DND-41 (cell line): ENCODE measurements at regions not wholly inside any gene's neighbourhood (a gene's known extent, or its start where the extent isn't known, plus 50 kb on each side); places are given as distances from the start of the nearest gene placed in this dataset.

Experiments
- ATAC-seq: fragments of 200-7000 bp; cut with Tn5 transposase; 3 replicates; pipeline ENCODE4 v1.9.1; 2021; ENCODE audit warnings: low read depth; ENCODE audit not compliant: insufficient read depth
- DNase-seq: peaks from one replicate; pipeline ENCODE4 v3.0.0-alpha.2; 2020
- H2AFZ ChIP-seq: 2 replicates; pipeline ENCODE4 v1.6.0; 2012; ENCODE audit warnings: low read depth, low read length
- H3K27ac ChIP-seq: 2 replicates; pipeline ENCODE4 v1.5.1; 2012; ENCODE audit warnings: low read length, inconsistent platforms
- H3K27me3 ChIP-seq: fragments of 200-600 bp; sonication (generic); 2 replicates; pipeline ENCODE4 v1.6.0; 2012; ENCODE audit warnings: low read length, mild to moderate bottlenecking, inconsistent platforms; ENCODE audit not compliant: insufficient read depth, poor library complexity
- H3K36me3 ChIP-seq: 2 replicates; pipeline ENCODE4 v1.5.1; 2012; ENCODE audit warnings: low read length, inconsistent platforms; ENCODE audit not compliant: insufficient read depth
- H3K4me1 ChIP-seq: 2 replicates; pipeline ENCODE4 v1.5.1; 2012; ENCODE audit warnings: mild to moderate bottlenecking, low read length; ENCODE audit not compliant: insufficient read depth
- H3K4me2 ChIP-seq: 2 replicates; pipeline ENCODE4 v1.6.0; 2012; ENCODE audit warnings: mild to moderate bottlenecking, moderate library complexity, low read length, inconsistent platforms; ENCODE audit not compliant: insufficient read depth
- H3K4me3 ChIP-seq, 2 experiments: fragments of 200-600 bp in 1 of 2; shearing (Covaris generic) in 1 of 2; 2 replicates each; pipeline ENCODE4 v1.5.1; 2012 to 2016; ENCODE audit warnings: inconsistent platforms in 2 of 2, low read length in 2 of 2, mild to moderate bottlenecking in 2 of 2, low read depth in 1 of 2, moderate library complexity in 1 of 2
- H3K79me2 ChIP-seq: 2 replicates; pipeline ENCODE4 v1.6.0; 2012; ENCODE audit warnings: low read length, inconsistent platforms; ENCODE audit not compliant: insufficient read depth
- H3K9ac ChIP-seq: 2 replicates; pipeline ENCODE4 v1.6.0; 2012; ENCODE audit warnings: low read depth, mild to moderate bottlenecking, inconsistent platforms, low read length, moderate library complexity
- H3K9me3 ChIP-seq: 2 replicates; pipeline ENCODE4 v1.5.1; 2012; ENCODE audit warnings: low read length, moderate library complexity, mild to moderate bottlenecking, inconsistent platforms; ENCODE audit not compliant: insufficient read depth, severe bottlenecking
- H4K20me1 ChIP-seq: 2 replicates; pipeline ENCODE4 v1.6.0; 2012; ENCODE audit warnings: low read length; ENCODE audit not compliant: insufficient read depth
- EZH2 ChIP-seq: IDR thresholded peaks from 3 replicates; pipeline ENCODE4 v1.6.1; 2012; ENCODE audit warnings: borderline replicate concordance, low read depth, mild to moderate bottlenecking, moderate library complexity, low read length, inconsistent platforms; ENCODE audit not compliant: severe bottlenecking
- TF ChIP-seq, protein P1 (sequence below): IDR thresholded peaks from 2 replicates; pipeline ENCODE4 v1.5.1; 2012; ENCODE audit warnings: borderline replicate concordance, low read length, moderate library complexity, mild to moderate bottlenecking; ENCODE audit not compliant: poor library complexity, severe bottlenecking; ENCODE audit errors: extremely low read depth

DNA sequence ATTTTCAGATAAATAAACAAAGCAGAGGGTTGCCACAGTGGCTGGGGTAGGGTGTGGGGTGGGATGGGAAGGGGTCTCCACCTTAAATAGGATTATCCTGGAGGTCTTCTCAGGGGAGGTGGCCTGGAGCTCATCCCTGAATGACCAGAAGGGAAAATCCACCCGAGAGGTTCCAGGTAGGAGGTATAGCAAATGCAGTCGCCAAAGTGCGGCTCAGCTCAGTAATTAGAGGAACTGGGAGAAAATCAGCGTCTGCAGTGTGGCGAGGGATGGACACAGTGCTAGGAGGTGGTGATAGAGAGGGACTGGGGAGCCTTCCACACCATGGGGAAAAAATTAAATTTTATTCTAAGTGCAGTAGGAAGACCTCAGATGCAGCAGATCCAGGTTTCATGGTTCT is 584.5 kb downstream of the MATN1 start:
- no peak overlapping the region for H3K9ac ChIP-seq
- ATAC-seq = no peak
- TF ChIP-seq, protein P1, sequence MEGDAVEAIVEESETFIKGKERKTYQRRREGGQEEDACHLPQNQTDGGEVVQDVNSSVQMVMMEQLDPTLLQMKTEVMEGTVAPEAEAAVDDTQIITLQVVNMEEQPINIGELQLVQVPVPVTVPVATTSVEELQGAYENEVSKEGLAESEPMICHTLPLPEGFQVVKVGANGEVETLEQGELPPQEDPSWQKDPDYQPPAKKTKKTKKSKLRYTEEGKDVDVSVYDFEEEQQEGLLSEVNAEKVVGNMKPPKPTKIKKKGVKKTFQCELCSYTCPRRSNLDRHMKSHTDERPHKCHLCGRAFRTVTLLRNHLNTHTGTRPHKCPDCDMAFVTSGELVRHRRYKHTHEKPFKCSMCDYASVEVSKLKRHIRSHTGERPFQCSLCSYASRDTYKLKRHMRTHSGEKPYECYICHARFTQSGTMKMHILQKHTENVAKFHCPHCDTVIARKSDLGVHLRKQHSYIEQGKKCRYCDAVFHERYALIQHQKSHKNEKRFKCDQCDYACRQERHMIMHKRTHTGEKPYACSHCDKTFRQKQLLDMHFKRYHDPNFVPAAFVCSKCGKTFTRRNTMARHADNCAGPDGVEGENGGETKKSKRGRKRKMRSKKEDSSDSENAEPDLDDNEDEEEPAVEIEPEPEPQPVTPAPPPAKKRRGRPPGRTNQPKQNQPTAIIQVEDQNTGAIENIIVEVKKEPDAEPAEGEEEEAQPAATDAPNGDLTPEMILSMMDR = no peak
- no peak for TF ChIP-seq EZH2

DNA sequence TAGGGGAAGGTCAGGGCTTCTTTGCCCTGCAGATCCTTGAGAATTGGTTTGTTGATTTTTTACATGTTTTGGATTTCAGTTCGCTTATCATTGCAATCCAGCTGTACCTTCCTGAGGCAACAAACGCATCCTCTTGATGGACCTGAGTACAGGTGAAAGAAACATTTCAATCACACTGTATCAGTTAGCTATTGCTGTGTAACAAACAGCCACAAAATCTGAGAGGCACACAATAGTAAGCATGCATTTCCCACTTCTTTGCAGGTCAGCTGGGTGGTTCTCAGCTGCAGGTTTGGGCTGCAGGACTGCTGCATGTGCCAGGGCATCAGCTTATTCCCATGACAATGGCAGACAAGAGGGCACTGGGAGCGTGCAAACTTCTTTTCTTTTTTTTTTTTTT is 586.4 kb downstream of the MATN1 start:
- no peak overlapping the region for H3K27ac ChIP-seq
- no peak overlapping the region for H3K9ac ChIP-seq
- DNase-seq = no peak
- no peaks in the 10 kb centered on the region for H4K20me1 ChIP-seq
- no peaks in the 10 kb centered on the region for H3K36me3 ChIP-seq
- peaks cover under 1% of the 10 kb centered on the region for H3K27me3 ChIP-seq
- H2AFZ ChIP-seq = no peak overlapping the region
- H3K9me3 ChIP-seq = no peaks in the 10 kb centered on the region
- H3K4me2 ChIP-seq = no peak overlapping the region
- TF ChIP-seq, protein P1 = no peak
- TF ChIP-seq EZH2 = no peak
- no peak for ATAC-seq
- H3K4me1 ChIP-seq = no peaks in the 10 kb centered on the region
- H3K79me2 ChIP-seq = no peaks in the 10 kb centered on the region
- no peak overlapping the region for H3K4me3 ChIP-seq

More for the DNA sequence above, 584.5 kb downstream of the MATN1 start:
- H3K9me3 ChIP-seq = no peaks in the 10 kb centered on the region
- H3K27ac ChIP-seq = no peak overlapping the region
- no peaks in the 10 kb centered on the region for H4K20me1 ChIP-seq
- DNase-seq = no peak
- H3K4me2 ChIP-seq = no peak overlapping the region
- H3K4me3 ChIP-seq = no peak overlapping the region
- no peaks in the 10 kb centered on the region for H3K36me3 ChIP-seq
- no peaks in the 10 kb centered on the region for H3K27me3 ChIP-seq
- H3K4me1 ChIP-seq = no peaks in the 10 kb centered on the region
- H2AFZ ChIP-seq = no peak overlapping the region
- H3K79me2 ChIP-seq = no peaks in the 10 kb centered on the region

DNA sequence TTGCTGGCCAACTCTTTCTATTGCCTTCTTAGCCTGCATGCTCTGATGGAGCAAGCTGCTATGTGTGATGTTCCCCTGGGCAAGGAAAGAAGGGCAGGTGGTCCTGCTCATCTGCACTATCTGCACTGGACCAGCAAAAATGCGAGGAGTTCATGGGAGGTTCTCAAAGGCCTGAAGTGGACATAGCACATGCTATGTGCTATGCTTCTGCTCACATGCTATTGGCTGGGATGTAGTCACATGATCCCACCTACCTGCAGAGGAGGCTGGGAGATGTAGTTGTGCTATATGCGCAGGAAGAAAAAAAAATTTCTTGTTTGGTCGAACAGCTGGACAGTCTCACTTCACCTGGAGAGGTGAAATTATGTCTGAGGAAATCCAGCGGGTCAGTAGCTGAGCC is 587.7 kb downstream of the MATN1 start:
- Histone ChIP-seq H3K4me1 (no peaks in the 10 kb centered on the region), H3K79me2 (no peaks in the 10 kb centered on the region), H3K36me3 (no peaks in the 10 kb centered on the region), H3K4me2 (no peak overlapping the region), H3K27ac (no peak overlapping the region), H3K4me3 (no peak overlapping the region), H3K9ac (no peak overlapping the region), H3K9me3 (no peaks in the 10 kb centered on the region), H3K27me3 (peaks cover 2% of the 10 kb centered on the region), H2AFZ (no peak overlapping the region), H4K20me1 (no peaks in the 10 kb centered on the region)
- ATAC-seq (no peak), DNase-seq (no peak)
- TF ChIP-seq, protein P1 = no peak
- TF ChIP-seq EZH2 = no peak
